Naive B cell (primary cell): ENCODE measurements at regions not wholly inside any gene's neighbourhood (a gene's known extent, or its start where the extent isn't known, plus 50 kb on each side); places are given as distances from the start of the nearest gene placed in this dataset.

Experiments
- ATAC-seq, 2 donors: fragments of 150-1000 bp; cut with Tn5 transposase; 2 replicates each; pipeline ENCODE4 v1.10.0; 2021; ENCODE audit warnings: low read depth in 2 of 2, mild to moderate bottlenecking in 2 of 2, moderate library complexity in 2 of 2
- DNase-seq: peaks from one replicate; pipeline ENCODE4 v3.0.0; 2022
- H3K27ac Mint-ChIP-seq, 6 donors: one replicate each; pipeline ENCODE4 v1.8.0; 2020 to 2022; ENCODE audit warnings: mild to moderate bottlenecking in 6 of 6, mixed read lengths in 6 of 6, moderate library complexity in 5 of 6, inconsistent platforms in 2 of 6
- H3K27me3 Mint-ChIP-seq, 3 donors: one replicate each; pipeline ENCODE4 v1.8.0; 2021 to 2022; ENCODE audit warnings: mixed read lengths in 3 of 3, mild to moderate bottlenecking in 1 of 3
- H3K36me3 Mint-ChIP-seq, 2 donors: one replicate each; pipeline ENCODE4 v1.8.0; 2020 to 2022; ENCODE audit warnings: mixed read lengths in 2 of 2, inconsistent platforms in 1 of 2, mild to moderate bottlenecking in 1 of 2
- H3K4me1 Mint-ChIP-seq, 3 donors: one replicate each; pipeline ENCODE4 v1.8.0; 2020 to 2022; ENCODE audit warnings: mixed read lengths in 3 of 3, inconsistent platforms in 1 of 3, mild to moderate bottlenecking in 1 of 3, moderate library complexity in 1 of 3
- H3K4me3 Mint-ChIP-seq, 8 donors: one replicate each; pipeline ENCODE4 v1.8.0; 2020 to 2022; ENCODE audit warnings: mild to moderate bottlenecking in 8 of 8, mixed read lengths in 8 of 8, moderate library complexity in 8 of 8, inconsistent platforms in 2 of 8
- H3K9me3 Mint-ChIP-seq, 7 donors: one replicate each; pipeline ENCODE4 v1.8.0; 2020 to 2022; ENCODE audit warnings: mixed read lengths in 7 of 7, mild to moderate bottlenecking in 5 of 7, inconsistent platforms in 2 of 7, moderate library complexity in 1 of 7

DNA sequence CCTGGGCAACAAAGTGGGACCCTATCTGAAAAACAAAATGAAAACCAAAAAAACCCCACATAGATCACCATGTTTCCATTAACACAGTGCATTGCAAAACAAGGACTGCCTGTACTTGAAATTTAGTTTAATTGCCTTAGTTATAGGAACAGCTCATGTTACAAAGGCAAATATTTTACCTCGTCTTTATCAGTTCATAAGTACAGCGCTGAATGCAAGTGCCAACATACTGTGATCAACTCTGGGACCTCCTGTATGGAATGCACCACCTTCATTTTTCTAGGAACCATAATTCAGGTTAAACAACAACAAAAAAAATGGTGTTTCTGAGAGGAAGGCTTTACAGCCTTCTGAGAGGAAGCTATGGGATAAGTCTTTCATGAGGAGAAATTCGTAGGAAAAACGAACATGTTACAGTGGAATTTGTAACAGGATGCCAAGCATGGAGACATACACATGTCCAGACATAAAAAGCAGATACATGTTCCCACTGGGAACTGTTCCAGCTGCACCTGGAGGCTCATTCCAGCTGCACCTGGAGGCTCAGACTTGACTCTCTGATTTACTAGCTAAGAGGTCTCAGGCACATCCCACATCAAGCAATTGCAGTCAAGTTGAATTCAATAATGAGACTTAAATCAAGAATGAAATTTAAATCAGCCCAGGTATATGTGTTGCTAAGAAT lies 821.3 kb downstream of the NLGN4Y start:
- no peak for ATAC-seq
- Mint-ChIP-seq H3K27ac (no peak overlapping the region), H3K27me3 (no peaks in the 10 kb centered on the region), H3K4me3 (no peak overlapping the region), H3K36me3 (no peaks in the 10 kb centered on the region), H3K9me3 (peaks cover 0 to 5% (median 0%) of the 10 kb centered on the region in 7 donors), H3K4me1 (no peaks in the 10 kb centered on the region)
- DNase-seq, result no peak

DNA sequence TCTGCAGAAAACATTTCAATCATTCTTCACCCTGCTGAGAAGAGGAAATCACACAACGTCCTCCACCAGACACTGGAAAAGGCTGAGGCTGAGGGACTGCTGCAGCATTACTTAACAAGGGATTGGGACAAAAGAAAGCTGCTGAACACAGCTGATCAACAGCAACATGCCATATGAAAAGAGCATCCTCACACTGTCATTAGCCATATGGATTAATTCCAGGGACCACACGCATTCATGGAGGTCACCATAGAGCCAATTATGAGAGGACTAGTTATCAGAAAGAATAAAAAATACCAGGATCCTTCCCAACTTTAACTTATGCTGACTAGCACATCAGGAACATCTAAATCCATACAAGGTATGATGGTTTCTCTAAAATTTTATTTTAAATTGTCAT lies 825.0 kb downstream of the NLGN4Y start:
- no peaks in the 10 kb centered on the region for H3K4me1 Mint-ChIP-seq
- H3K27me3 Mint-ChIP-seq, result no peaks in the 10 kb centered on the region
- no peaks in the 10 kb centered on the region for H3K36me3 Mint-ChIP-seq
- DNase-seq (no peak), ATAC-seq (no peak)
- H3K4me3 Mint-ChIP-seq, result no peak overlapping the region
- no peaks in the 10 kb centered on the region for H3K9me3 Mint-ChIP-seq
- H3K27ac Mint-ChIP-seq, result no peak overlapping the region

DNA sequence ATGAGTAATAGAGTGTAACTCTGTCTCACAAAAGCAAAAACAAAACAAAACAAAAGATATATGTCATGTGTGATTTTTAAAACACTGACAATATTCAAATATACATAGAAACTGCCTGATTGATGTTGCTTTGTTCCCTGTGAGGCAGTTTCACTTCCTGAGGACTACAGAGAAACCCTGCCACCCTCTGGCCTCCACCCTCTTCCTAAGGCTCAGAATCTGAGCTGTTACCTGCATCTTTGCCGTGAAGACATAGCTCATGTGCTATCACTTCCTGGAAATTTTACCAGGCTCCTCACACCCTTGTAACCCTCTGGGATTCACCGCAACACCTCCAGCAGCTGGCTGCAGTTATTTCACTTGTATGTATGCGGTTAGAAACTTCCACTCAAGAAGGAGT lies 831.0 kb downstream of the NLGN4Y start:
- H3K9me3 Mint-ChIP-seq, result no peaks in the 10 kb centered on the region
- ATAC-seq, result peak in 1 of 2 donors; percentile 86
- no peak for DNase-seq
- H3K4me3 Mint-ChIP-seq, result no peak overlapping the region
- H3K27ac Mint-ChIP-seq, result no peak overlapping the region
- H3K4me1 Mint-ChIP-seq, result no peaks in the 10 kb centered on the region
- H3K36me3 Mint-ChIP-seq, result no peaks in the 10 kb centered on the region
- H3K27me3 Mint-ChIP-seq, result no peaks in the 10 kb centered on the region

DNA sequence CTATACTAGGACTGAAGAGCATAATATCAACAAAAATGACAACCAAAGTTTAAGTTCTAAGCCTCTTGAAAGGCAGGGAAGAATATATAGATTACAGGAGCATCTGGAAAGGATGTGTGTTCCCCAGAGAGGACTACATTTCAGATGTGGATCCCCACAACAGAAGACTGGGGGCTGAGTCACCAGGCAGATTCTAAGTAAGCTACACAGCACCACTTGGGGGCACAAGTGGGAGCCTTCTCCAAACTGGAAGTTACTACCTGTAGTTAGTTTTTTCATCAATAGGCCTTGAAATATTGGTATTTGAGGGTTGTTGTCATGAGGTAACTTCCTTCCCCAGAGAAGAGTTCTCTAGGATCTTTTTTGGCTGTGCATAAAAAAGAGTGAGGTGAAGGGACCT lies 836.1 kb downstream of the NLGN4Y start:
- H3K27ac Mint-ChIP-seq, result no peak overlapping the region
- H3K4me3 Mint-ChIP-seq, result no peak overlapping the region
- no peaks in the 10 kb centered on the region for H3K4me1 Mint-ChIP-seq
- no peak for DNase-seq
- ATAC-seq, result no peak
- H3K27me3 Mint-ChIP-seq, result no peaks in the 10 kb centered on the region
- H3K9me3 Mint-ChIP-seq, result no peaks in the 10 kb centered on the region
- H3K36me3 Mint-ChIP-seq, result no peaks in the 10 kb centered on the region

DNA sequence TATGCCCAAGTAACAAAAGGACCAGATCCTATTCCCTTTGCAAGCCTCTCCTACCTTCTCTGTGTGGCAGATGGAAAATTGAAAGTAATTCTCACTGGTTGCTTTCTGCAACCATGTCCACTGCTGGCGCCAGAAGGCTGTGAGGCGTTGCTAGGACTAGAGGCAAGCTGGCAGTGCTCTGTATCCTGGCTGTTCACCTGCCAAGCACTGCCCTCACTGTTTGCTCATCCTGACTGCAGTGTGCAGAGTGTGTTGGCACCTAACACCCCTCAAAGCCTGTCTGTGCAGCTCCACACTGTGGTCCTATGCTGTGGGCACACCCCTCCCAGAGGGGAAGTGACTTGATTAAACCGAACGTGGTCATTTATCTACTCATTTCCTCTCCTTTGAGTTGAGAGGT lies 840.7 kb downstream of the NLGN4Y start:
- Mint-ChIP-seq H3K36me3 (no peaks in the 10 kb centered on the region), H3K27ac (no peak overlapping the region), H3K27me3 (no peaks in the 10 kb centered on the region), H3K4me3 (no peak overlapping the region), H3K4me1 (no peaks in the 10 kb centered on the region), H3K9me3 (no peaks in the 10 kb centered on the region)
- DNase-seq, result no peak
- ATAC-seq, result no peak

DNA sequence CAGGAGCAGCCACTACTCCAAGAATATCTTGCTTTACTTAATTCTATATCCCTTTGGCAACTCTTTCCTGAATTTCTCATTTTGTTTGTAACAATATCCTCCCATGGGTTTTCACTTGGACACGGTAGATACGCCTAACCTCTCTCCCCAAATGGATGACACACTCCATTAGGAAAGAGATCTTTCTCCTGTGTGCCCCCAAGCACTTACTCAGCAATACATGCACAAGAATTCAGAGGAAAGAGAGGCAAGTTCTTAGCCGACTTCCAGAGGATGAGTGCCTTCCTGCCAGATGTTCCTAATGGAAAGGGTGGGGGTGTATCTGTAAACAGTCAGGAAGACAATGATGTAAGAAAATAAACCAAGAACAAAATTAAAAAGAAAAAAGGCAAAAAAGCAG lies 844.5 kb downstream of the NLGN4Y start:
- no peak for DNase-seq
- H3K4me1 Mint-ChIP-seq, result no peaks in the 10 kb centered on the region
- no peaks in the 10 kb centered on the region for H3K9me3 Mint-ChIP-seq
- no peak overlapping the region for H3K27ac Mint-ChIP-seq
- H3K36me3 Mint-ChIP-seq, result no peaks in the 10 kb centered on the region
- ATAC-seq, result no peak
- no peaks in the 10 kb centered on the region for H3K27me3 Mint-ChIP-seq
- H3K4me3 Mint-ChIP-seq, result no peak overlapping the region

DNA sequence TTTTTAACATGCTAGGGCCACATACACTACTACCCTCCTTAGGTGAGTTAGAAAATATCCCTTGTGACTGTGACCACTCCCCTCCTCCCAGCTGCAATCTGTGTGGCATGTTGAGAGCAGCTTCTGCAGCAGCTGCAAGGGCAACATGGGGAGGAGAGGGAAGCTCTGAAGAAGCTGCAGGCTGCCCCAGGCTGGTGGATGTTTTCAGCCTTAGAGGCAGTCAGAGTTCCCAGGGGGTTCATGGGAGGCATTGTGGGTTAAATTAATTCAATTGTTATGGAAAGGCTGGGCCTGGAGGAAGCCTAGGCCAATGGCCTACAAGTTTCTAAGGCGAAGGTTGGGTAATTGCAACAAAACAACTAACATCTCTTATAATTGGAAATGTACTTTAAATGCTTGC lies 860.8 kb downstream of the NLGN4Y start:
- H3K27me3 Mint-ChIP-seq, result no peaks in the 10 kb centered on the region
- no peaks in the 10 kb centered on the region for H3K4me1 Mint-ChIP-seq
- H3K36me3 Mint-ChIP-seq, result no peaks in the 10 kb centered on the region
- H3K27ac Mint-ChIP-seq, result no peak overlapping the region
- H3K4me3 Mint-ChIP-seq, result no peak overlapping the region
- no peak for ATAC-seq
- DNase-seq, result no peak
- H3K9me3 Mint-ChIP-seq, result peaks cover 0 to 2% (median 0%) of the 10 kb centered on the region in 7 donors

DNA sequence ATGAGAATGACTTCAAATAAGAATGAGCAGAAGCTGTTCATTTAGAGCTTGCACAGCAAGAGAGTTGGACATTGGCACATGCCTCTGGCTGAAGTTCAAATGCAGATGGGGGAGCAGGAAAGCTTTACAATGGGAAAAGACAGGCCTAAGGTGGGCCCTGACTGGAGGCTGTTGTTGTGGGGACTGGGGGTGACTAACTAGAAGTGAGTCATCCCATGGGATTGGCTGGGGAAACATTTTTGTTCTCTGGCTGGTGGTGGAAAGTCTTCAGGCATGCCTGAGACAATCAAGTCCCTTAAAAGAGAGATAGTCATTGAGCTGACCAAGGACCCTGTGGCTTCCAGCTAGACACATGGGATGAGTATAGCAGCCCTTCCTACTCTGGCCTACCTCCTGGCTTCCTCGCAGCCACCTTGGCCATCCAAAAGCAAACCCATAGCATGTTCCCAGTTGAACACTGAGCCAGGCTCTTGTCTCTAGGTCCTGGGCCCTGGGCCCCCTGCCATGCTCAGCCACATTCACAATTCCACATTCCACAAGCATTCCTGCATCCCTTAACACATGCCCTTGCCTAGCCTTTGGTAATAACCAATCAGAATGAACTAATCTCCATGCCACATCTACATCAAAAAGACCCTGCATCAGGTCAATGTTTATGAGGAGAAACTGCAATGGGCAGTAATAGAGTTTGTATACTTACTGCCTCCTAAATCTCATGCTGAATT lies 873.4 kb downstream of the NLGN4Y start:
- DNase-seq, result no peak
- Mint-ChIP-seq H3K9me3 (peaks cover 0 to 3% (median 0%) of the 10 kb centered on the region in 7 donors), H3K27ac (no peak overlapping the region), H3K4me3 (no peak overlapping the region), H3K36me3 (no peaks in the 10 kb centered on the region), H3K27me3 (no peaks in the 10 kb centered on the region), H3K4me1 (no peaks in the 10 kb centered on the region)
- no peak for ATAC-seq

DNA sequence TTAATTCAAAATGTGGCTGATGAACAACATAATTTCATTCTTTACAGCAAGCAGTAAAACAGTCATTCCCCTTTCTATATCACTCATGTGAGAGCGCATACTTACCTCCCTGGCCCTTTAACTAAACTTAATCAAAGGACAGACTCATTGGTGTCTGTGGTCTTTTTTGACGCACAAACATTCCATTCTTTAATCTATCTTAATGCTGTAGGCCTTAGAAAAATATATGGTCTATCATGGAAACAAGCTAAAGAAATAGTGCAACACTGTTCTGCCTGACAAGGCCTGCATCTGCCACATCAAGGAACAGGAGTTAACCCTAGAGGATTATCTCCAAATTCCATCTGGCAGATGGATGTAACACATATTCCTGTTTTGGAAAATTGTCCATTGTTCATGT lies 878.1 kb downstream of the NLGN4Y start:
- Mint-ChIP-seq H3K4me1 (no peaks in the 10 kb centered on the region), H3K4me3 (no peak overlapping the region), H3K36me3 (no peaks in the 10 kb centered on the region), H3K9me3 (peaks cover 0 to 5% (median 0%) of the 10 kb centered on the region in 7 donors), H3K27ac (no peak overlapping the region), H3K27me3 (no peaks in the 10 kb centered on the region)
- no peak for DNase-seq
- no peak for ATAC-seq

DNA sequence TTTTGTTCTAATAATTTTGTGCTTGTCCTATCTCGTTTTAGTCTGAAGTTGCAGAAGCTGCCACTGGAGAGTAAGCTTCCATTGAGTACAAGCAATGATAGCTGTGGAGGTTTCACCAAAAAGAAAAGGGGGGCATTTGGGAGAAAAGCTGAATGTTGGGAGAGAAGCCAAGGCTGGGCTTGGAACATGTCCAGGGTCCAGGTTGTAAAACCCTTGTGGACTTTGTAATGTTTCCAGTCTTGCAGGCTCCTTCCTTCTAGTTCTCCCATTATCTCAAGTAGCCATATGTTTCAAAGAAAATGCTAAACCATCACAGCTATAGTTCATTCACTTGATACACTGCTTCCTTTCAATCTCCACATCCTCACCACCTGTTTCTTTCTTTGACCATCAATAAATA lies 880.2 kb downstream of the NLGN4Y start:
- Mint-ChIP-seq H3K36me3 (no peaks in the 10 kb centered on the region), H3K27me3 (no peaks in the 10 kb centered on the region), H3K27ac (no peak overlapping the region), H3K4me1 (no peaks in the 10 kb centered on the region), H3K4me3 (no peak overlapping the region), H3K9me3 (peaks cover 0 to 9% (median 0%) of the 10 kb centered on the region in 7 donors)
- DNase-seq (no peak), ATAC-seq (no peak)

DNA sequence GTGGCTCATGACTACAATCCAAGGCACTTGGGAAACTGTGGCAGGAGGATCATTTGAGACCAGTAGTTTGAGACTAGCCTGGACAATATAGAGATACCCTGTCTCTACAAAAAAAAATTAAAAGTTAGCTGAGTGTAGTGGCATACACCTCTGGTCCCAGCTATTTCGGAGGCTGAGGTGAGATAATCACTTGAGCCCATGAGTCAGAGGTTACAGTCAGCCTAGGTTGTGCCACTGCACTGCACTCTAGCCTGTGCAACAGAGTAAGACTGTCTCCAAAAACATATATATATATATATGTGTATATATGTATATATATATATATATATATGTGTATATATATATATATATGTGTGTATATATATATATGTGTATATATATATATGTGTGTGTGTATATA lies 890.8 kb downstream of the NLGN4Y start:
- Mint-ChIP-seq H3K27me3 (no peaks in the 10 kb centered on the region), H3K4me1 (no peaks in the 10 kb centered on the region), H3K4me3 (no peak overlapping the region), H3K9me3 (no peaks in the 10 kb centered on the region), H3K27ac (no peak overlapping the region), H3K36me3 (no peaks in the 10 kb centered on the region)
- no peak for DNase-seq
- ATAC-seq, result no peak

DNA sequence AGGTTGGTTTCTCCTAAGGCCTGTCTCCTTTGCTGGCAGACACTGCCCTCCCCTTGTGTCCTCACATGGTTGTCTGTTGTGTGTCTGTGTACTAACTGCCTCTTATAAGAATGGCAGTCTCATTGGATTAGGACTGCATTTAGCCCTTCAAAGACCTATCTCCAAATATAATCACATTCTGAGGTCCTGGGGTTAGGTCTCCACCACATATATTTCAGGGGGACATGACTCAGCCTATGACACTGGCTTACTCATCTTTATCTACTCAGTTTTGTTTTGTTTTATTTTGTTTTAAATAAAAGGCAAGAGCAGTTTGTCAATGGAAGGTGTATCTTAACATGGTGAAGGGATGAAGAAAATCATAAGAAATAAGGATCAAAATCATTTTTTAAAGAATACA lies 894.3 kb downstream of the NLGN4Y start:
- Mint-ChIP-seq H3K27me3 (no peaks in the 10 kb centered on the region), H3K4me3 (no peak overlapping the region), H3K36me3 (no peaks in the 10 kb centered on the region), H3K9me3 (no peaks in the 10 kb centered on the region), H3K27ac (no peak overlapping the region), H3K4me1 (peaks cover 0 to 2% (median 0%) of the 10 kb centered on the region in 3 donors)
- DNase-seq, result no peak
- no peak for ATAC-seq

DNA sequence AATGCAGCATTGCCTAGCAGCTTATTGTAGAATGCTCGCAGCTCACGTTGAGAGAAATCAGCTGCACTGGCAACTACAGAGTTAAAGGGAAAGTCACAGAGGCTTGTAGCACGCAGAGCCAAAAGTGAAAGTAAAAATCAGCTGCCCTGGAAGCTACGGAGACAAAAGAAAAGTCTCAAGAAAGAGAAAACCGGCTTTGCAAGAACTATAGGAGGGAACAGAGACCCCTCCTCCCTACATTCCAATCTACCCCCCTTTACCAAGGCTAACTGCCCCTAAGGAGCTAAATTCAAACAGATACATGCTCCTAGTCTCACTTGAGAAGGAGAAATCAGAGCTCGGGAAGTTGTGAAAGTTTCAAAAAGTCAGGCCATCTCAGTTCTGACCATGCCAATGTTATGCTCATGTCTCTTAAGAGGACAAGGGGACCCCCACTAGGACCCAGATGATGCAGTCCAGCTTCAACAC lies 900.4 kb downstream of the NLGN4Y start:
- Mint-ChIP-seq H3K27me3 (no peaks in the 10 kb centered on the region), H3K4me3 (peak overlapping the region in 2 of 8 donors; percentile 75 to 84), H3K27ac (no peak overlapping the region), H3K36me3 (no peaks in the 10 kb centered on the region), H3K4me1 (peaks cover 0 to 11% (median 0%) of the 10 kb centered on the region in 3 donors), H3K9me3 (peaks cover 0 to 8% (median 0%) of the 10 kb centered on the region in 7 donors)
- ATAC-seq, result no peak
- DNase-seq, result no peak

DNA sequence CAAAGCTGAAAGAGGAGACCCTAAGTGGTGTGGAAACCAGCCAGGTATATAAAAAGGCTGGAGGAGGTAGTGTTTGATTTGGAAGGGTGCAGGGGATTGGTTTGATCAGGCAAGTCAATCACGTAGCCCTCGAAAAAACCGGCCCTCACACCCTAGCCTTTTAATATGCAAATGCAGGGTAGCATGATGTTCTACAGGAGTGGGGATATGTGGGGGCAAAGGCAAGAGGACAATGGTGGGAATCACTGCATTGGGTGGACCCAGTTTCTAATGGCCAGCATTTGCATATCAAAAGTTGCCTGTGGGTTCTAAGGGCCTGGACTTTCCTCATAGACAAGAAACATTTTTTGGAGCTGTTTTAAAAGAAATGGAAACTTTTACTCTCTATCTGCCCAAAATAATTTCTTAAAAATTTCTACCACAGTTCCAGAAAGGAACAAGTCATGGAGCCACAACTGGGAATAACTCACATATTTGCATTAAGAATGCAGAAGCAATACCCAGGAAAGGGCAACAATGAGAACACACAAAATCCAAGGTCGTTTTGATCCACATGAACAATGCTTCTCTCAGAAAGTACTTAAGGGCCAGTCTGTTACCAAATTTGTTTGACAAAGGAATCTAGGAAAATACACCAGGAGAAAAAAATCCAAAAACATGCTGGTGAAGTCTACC lies 915.8 kb downstream of the NLGN4Y start:
- Mint-ChIP-seq H3K9me3 (peaks cover 0 to 4% (median 0%) of the 10 kb centered on the region in 7 donors), H3K4me1 (no peaks in the 10 kb centered on the region), H3K27ac (no peak overlapping the region), H3K36me3 (no peaks in the 10 kb centered on the region), H3K27me3 (no peaks in the 10 kb centered on the region), H3K4me3 (no peak overlapping the region)
- DNase-seq, result no peak
- ATAC-seq, result no peak
